ENCODE measurements at regions not wholly inside any gene's neighbourhood (a gene's known extent, or its start where the extent isn't known, plus 50 kb on each side); places are given as distances from the start of the nearest gene placed in this dataset.

DNA sequence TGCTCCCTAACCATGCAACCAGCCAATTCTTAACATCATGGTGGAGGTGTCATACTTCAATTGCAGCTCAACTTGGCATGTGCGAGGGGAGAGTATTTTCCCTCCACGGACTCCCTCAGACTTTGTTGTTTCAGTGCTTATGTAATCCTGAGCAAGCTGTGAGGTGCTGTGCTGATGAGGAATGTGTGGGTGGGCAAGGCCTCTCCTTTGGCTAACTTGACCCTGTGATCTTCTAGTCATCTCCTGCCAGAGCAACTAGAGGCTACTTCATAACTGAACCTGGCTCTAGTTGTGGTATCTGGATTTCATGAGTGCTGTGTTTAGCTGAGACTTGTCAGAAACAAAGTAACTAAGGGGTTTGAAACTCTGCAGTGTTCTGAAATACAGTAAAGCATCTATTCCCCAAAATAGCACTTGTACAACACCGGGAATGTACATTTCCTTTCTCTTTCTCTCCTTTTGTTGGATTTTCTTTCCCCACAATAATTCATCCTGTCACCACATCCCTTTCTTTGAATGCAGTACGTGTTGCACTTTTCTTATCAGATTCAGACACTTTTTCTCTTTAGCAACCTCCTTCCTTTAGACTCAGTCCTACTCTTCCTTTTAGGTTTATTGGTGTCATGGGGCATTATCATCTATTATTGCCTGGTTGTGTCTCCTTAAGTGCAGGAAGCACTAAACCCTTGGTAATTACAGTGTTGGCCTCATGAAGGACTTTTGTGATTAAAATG lies 415.2 kb upstream of the NR3C2 start:
- H3K27me3 ChIP-seq = no peaks in the 10 kb centered on the region
- H3K4me3 ChIP-seq = no peak overlapping the region
- TF ChIP-seq, protein P1, sequence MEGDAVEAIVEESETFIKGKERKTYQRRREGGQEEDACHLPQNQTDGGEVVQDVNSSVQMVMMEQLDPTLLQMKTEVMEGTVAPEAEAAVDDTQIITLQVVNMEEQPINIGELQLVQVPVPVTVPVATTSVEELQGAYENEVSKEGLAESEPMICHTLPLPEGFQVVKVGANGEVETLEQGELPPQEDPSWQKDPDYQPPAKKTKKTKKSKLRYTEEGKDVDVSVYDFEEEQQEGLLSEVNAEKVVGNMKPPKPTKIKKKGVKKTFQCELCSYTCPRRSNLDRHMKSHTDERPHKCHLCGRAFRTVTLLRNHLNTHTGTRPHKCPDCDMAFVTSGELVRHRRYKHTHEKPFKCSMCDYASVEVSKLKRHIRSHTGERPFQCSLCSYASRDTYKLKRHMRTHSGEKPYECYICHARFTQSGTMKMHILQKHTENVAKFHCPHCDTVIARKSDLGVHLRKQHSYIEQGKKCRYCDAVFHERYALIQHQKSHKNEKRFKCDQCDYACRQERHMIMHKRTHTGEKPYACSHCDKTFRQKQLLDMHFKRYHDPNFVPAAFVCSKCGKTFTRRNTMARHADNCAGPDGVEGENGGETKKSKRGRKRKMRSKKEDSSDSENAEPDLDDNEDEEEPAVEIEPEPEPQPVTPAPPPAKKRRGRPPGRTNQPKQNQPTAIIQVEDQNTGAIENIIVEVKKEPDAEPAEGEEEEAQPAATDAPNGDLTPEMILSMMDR (IDR thresholded peaks at IDR 0.05) = no peak
- H3K27ac ChIP-seq = no peak overlapping the region
- H3K36me3 ChIP-seq = no peaks in the 10 kb centered on the region
- DNase-seq = no peak
- H3K9me3 ChIP-seq = no peaks in the 10 kb centered on the region
- no peaks in the 10 kb centered on the region for H3K4me1 ChIP-seq
- intact Hi-C loops (cut with DNase I; ENCODE audit: low total_unique reads) = no loop called here

DNA sequence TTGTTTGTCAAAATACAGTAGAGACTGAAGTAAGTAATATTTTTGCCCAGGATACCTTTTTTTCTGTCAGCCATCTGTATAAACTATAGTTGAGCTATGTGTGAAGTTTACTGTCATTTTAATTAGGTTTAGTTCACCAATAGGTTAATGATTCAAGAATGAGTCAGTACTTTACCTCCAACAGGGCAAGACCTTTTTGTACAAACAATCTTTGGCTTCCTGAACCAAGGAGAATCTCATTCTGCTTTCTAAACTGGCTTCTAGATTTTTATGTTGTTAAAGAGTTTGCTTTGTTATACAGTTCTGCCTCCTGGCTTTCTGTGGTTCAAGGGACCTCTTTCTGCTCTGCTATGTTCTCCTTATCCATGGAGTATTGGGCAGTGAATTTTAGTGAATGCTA lies 412.0 kb upstream of the NR3C2 start:
- H3K4me3 ChIP-seq = no peak overlapping the region
- DNase-seq = no peak
- TF ChIP-seq, protein P1 (IDR thresholded peaks at IDR 0.05) = no peak
- no peaks in the 10 kb centered on the region for H3K9me3 ChIP-seq
- H3K27ac ChIP-seq = no peak overlapping the region
- no peaks in the 10 kb centered on the region for H3K4me1 ChIP-seq
- no peaks in the 10 kb centered on the region for H3K36me3 ChIP-seq
- no peaks in the 10 kb centered on the region for H3K27me3 ChIP-seq
- intact Hi-C loops (cut with DNase I; ENCODE audit: low total_unique reads) = no loop called here

DNA sequence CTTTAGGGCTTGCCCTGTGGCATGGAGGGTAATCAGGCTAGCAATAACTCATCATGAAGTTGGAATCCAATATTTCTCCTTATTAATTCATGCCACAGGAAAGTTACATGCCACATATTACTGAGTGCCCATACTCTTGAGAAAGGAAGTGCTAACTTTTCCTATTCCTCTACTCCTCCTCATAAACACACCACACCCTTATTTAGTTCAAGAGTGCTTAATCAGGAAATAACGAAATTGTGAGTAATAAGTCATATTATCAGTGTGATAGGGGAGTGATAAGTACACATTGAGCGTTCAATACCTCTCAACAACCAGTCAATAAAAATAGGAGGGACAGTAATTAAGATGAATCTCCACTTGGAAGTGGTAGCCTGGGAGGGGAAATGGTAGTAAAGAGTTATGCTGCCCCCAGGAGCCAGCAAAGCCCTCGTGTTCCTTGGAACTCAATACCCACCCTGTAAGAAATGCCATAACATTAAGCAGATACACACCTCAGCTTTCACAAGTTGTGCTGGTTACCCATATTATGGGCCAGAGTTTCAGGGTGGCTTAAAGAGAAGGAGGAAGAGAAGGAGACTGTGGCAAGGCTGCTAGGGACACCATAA lies 410.0 kb upstream of the NR3C2 start:
- Histone ChIP-seq H3K36me3 (no peaks in the 10 kb centered on the region), H3K4me1 (no peaks in the 10 kb centered on the region), H3K27me3 (no peaks in the 10 kb centered on the region), H3K27ac (no peak overlapping the region), H3K9me3 (no peaks in the 10 kb centered on the region), H3K4me3 (no peak overlapping the region)
- DNase-seq = no peak
- TF ChIP-seq, protein P1 (IDR thresholded peaks at IDR 0.05) = no peak
- intact Hi-C loops (cut with DNase I; ENCODE audit: low total_unique reads) = no loop called here

DNA sequence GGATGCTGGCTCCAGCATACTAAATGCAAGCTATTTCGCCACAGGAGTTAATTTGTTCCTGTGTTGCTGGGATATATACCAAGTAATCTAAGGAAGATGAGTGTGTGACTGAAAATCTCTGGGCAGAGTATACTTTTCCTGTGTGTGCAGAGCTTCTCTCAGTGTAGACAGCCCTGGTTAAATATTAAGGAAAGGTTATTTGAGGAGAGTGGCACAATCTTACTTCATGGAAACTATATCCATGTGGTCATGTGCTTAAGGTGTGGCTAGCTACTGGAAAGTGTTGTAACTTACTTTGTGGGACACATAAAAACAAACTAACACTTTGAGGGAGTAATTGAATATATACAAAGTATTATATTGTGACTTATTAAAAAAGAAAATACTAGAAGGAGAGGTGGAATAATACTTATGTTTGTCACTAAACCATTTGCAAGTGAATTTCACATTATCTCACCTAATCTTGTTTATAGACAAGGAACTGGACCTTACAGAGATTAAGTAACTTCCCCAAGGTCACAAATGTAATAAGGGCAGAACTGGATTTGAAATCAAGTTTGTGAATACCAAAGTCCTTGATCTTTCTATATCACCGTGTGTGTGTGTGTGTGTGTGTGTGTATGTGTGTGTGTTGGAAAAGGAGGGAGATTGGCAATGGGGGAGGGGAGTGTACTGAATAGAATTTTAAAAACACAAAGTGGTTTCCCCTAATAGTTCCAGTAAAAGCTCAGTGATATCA lies 408.2 kb upstream of the NR3C2 start:
- no peak overlapping the region for H3K27ac ChIP-seq
- H3K36me3 ChIP-seq = no peaks in the 10 kb centered on the region
- DNase-seq = no peak
- H3K9me3 ChIP-seq = no peaks in the 10 kb centered on the region
- H3K4me3 ChIP-seq = no peak overlapping the region
- intact Hi-C loops (cut with DNase I; ENCODE audit: low total_unique reads) = no loop called here
- TF ChIP-seq, protein P1 (IDR thresholded peaks at IDR 0.05) = no peak
- no peaks in the 10 kb centered on the region for H3K4me1 ChIP-seq
- H3K27me3 ChIP-seq = no peaks in the 10 kb centered on the region

- TF ChIP-seq, protein P1 (IDR thresholded peaks at IDR 0.05) = no peak
- Histone ChIP-seq H3K36me3 (no peaks in the 10 kb centered on the region), H3K27me3 (no peaks in the 10 kb centered on the region), H3K9me3 (no peaks in the 10 kb centered on the region), H3K4me1 (no peaks in the 10 kb centered on the region), H3K4me3 (no peak overlapping the region), H3K27ac (no peak overlapping the region)
- intact Hi-C loops (cut with DNase I; ENCODE audit: low total_unique reads) = no loop called here
- no peak for DNase-seq
These were observed 407.4 kb upstream of the NR3C2 start for GRCh38 chr4:148849581-148849980.

All from tibial artery (tissue), 4 donors.